HepG2 (cell line): ENCODE measurements at regions not wholly inside any gene's neighbourhood (a gene's known extent, or its start where the extent isn't known, plus 50 kb on each side); places are given as distances from the start of the nearest gene placed in this dataset.

Source experiments
- POLR2A ChIP-seq, 2 experiments: IDR thresholded peaks; 2 replicates each; pipeline ENCODE4 v1.6.1; 2011; ENCODE audit warnings: low read depth in 2 of 2, low read length in 2 of 2, mild to moderate bottlenecking in 1 of 2, moderate library complexity in 1 of 2; ENCODE audit not compliant: insufficient read depth in 1 of 2
- ZFP37 ChIP-seq: sonication (generic); formaldehyde crosslinking; IDR thresholded peaks from 2 replicates; pipeline ENCODE4 v1.4.0; 2020; ENCODE audit warnings: missing genetic modification reagents, borderline replicate concordance
- ZNF678 ChIP-seq: sonication (generic); formaldehyde crosslinking; IDR thresholded peaks from 2 replicates; pipeline ENCODE4 v1.4.0; 2020; ENCODE audit warnings: mild to moderate bottlenecking, missing genetic modification reagents

DNA sequence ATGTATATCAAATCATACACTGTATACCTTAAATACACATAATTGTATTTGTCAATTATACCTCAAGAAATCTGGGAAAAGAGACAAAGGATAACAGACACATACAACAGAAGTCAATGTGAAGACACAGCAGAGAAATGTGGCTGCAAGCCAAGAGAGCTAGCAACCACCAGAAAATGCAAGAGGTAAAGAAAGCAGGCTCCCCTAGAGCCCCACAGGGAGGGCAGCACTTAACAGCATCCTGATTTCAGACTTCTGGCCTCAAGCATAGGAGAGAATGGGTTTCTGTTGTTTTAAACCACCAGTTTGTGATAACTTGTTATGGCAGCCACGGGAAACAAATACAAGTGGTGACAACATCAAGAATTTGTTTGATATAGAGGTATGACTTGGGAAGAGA, 1197.2 kb downstream of the SORCS1 start:
- TF ChIP-seq POLR2A (IDR thresholded peaks at IDR 0.05; ENCODE audit: insufficient read depth in 1 of 2, low read depth in 2 of 2, low read length in 2 of 2): no peak
- no peak for TF ChIP-seq ZNF678 (CRISPR knock-in tag)
- TF ChIP-seq ZFP37: no peak
